Heart left ventricle (tissue), 13 donors: ENCODE measurements at regions not wholly inside any gene's neighbourhood (a gene's known extent, or its start where the extent isn't known, plus 50 kb on each side); places are given as distances from the start of the nearest gene placed in this dataset.

Source experiments
- CTCF ChIP-seq, 12 donors: fragments of 200-600 bp; sonication (generic) in 4 of 12; IDR thresholded peaks; one replicate each; pipeline versions ENCODE4 v1.5.0 to v1.8.0; 2018 to 2022; ENCODE audit warnings: antibody characterized with exemption in 12 of 12, mild to moderate bottlenecking in 5 of 12
- POLR2A ChIP-seq, 2 donors: fragments of 450-650 bp; IDR thresholded peaks; one replicate each; pipeline ENCODE4 v1.6.1; 2017; ENCODE audit warnings: antibody characterized with exemption in 2 of 2, mild to moderate bottlenecking in 2 of 2, moderate library complexity in 2 of 2
- donor health status: ischemic (EF 13 %, LVEDD 7.1; RV severe dilation, severe dysfunction).
- donor health status: DM: no; HTN: yes; CAD: no.
- donor health status: DM: no; HTN: no; CAD: no.
- donor health status: ischemic (EF 25% LVEDD 6.9; RV normal size, moderate dysfunction).
- donor health status: ischemic (EF 25% LVEDD 5.7; RV mildly dilated, moderate dysfunction).
- donor health status: ischemic (EF 35%, LVEDD 5.7; RV mildly dilated, moderate dysfunction).
- donor health status: nonischemic (EF 11% LVEDD 7.7; RV severe dilation, severe dysfunction).
- donor health status: DM: yes; HTN: yes; CAD: no.
- donor health status: PGD.
- donor health status: ischemic (EF 29% LVEDD 5.4; RV normal size, mild dysfunction).
- donor health status: nonischemic (EF 23%, LVEDD 6.1; RV moderate dilation, normal function).

GRCh38 chr6:4647414-4648365 is 128.5 kb upstream of the CDYL start:
- TF ChIP-seq CTCF (IDR thresholded peaks at IDR 0.05) (peak in 1 of 12 donors; percentile 8), POLR2A (IDR thresholded peaks at IDR 0.05) (no peak)
